CD4-positive, alpha-beta T cell treated with Interleukin-2 at 100 ng/mL for 4 hours (primary cell): ENCODE measurements at regions not wholly inside any gene's neighbourhood (a gene's known extent, or its start where the extent isn't known, plus 50 kb on each side); places are given as distances from the start of the nearest gene placed in this dataset.
"Not testable (repeated sequence)": the region's sequence is repeated elsewhere in the genome, so short reads cannot be mapped to it uniquely, and the experiment has no call there.

Source experiments
- DNase-seq: peaks from one replicate; pipeline ENCODE4 v3.0.0-alpha.2; 2020; ENCODE audit warnings: low spot score

GRCh38 chr1:184888505-184888904, 85.8 kb downstream of the NIBAN1 start:
- no peak for DNase-seq

GRCh38 chr1:184882957-184883815, 91.1 kb downstream of the NIBAN1 start:
- peak; percentile 40 for DNase-seq

- DNase-seq, result no peak
Measured at GRCh38 chr1:184881941-184882913, 92.1 kb downstream of the NIBAN1 start.

GRCh38 chr1:184879876-184880557, 94.3 kb downstream of the NIBAN1 start:
- no peak for DNase-seq

GRCh38 chr1:184878602-184879001, 95.7 kb downstream of the NIBAN1 start:
- no peak for DNase-seq

- no peak for DNase-seq
Measured at GRCh38 chr1:184878002-184878401, 96.3 kb downstream of the NIBAN1 start.

- not testable (repeated sequence) for DNase-seq
Measured at GRCh38 chr1:184876015-184876414, 98.3 kb downstream of the NIBAN1 start.

GRCh38 chr1:184875218-184875617, 99.1 kb downstream of the NIBAN1 start:
- DNase-seq, result no peak

- DNase-seq, result peak; percentile 55
Measured at GRCh38 chr1:184870319-184870718, 104.0 kb downstream of the NIBAN1 start.

GRCh38 chr1:184867866-184868689, 106.2 kb downstream of the NIBAN1 start:
- no peak for DNase-seq

GRCh38 chr1:184866991-184867788, 107.1 kb downstream of the NIBAN1 start:
- DNase-seq, result peak; percentile 86

- no peak for DNase-seq
Measured at GRCh38 chr1:184866586-184866985, 107.7 kb downstream of the NIBAN1 start.

- DNase-seq, result no peak
Measured at GRCh38 chr1:184865831-184866230, 108.5 kb downstream of the NIBAN1 start.

GRCh38 chr1:184861755-184862336, 107.2 kb upstream of the EDEM3 start:
- DNase-seq, result no peak

- no peak for DNase-seq
Measured at GRCh38 chr1:184860985-184861754, 106.5 kb upstream of the EDEM3 start.

GRCh38 chr1:184860535-184860934, 105.9 kb upstream of the EDEM3 start:
- no peak for DNase-seq

GRCh38 chr1:184859381-184860105, 104.9 kb upstream of the EDEM3 start:
- no peak for DNase-seq

GRCh38 chr1:184858288-184858687, 103.6 kb upstream of the EDEM3 start:
- DNase-seq, result no peak
